ENCODE measurements at regions not wholly inside any gene's neighbourhood (a gene's known extent, or its start where the extent isn't known, plus 50 kb on each side); places are given as distances from the start of the nearest gene placed in this dataset.

GRCh38 chr5:54778783-54779182 is 206.6 kb downstream of the ESM1 start:
- TF ChIP-seq CTCF (IDR thresholded peaks at IDR 0.05 in 4 of 5, conservative IDR thresholded peaks at IDR 0.05 in 1 of 5), result no peak
- no peak for TF ChIP-seq POLR2A (IDR thresholded peaks at IDR 0.05)
